B cell (primary cell): ENCODE measurements at regions not wholly inside any gene's neighbourhood (a gene's known extent, or its start where the extent isn't known, plus 50 kb on each side); places are given as distances from the start of the nearest gene placed in this dataset.

ENCODE experiments used
- ATAC-seq: fragments of 200-7000 bp; cut with Tn5 transposase; one replicate; pipeline ENCODE4 v1.10.0; 2021; ENCODE audit warnings: low read depth, mild to moderate bottlenecking, moderate number of reproducible peaks, moderate library complexity
- CTCF ChIA-PET: fragments of 350-600 bp; sonication (Branson Sonifier 250); formaldehyde crosslinking; loops from one replicate; lab custom pipeline; 2021; ENCODE audit warnings: antibody characterized with exemption, inconsistent platforms; lab: Charles Lee
- POLR2A ChIA-PET: fragments of 350-600 bp; sonication (Branson Sonifier 250); formaldehyde crosslinking; loops from one replicate; lab custom pipeline; 2021; ENCODE audit warnings: antibody characterized with exemption; lab: Charles Lee
- DNase-seq: peaks from one replicate; pipeline ENCODE4 v3.0.0; 2013
- H2AFZ ChIP-seq: 2 replicates; pipeline ENCODE4 v1.6.1; 2012; ENCODE audit warnings: mild to moderate bottlenecking, low read depth, low read length; ENCODE audit not compliant: insufficient read depth, poor library complexity, severe bottlenecking
- H3K27ac ChIP-seq, 2 donors: 1 replicate in 1 of 2; 2 replicates in 1 of 2; pipeline ENCODE4 v1.5.1; 2012 to 2013; ENCODE audit warnings: low read length in 2 of 2, mild to moderate bottlenecking in 2 of 2, moderate library complexity in 1 of 2
- H3K27me3 ChIP-seq, 4 experiments: fragments of 200-600 bp in 1 of 4; sonication (generic) in 1 of 4; replicated peaks in 1 of 4; 1 replicate in 2 of 4; 2 replicates in 2 of 4; pipeline versions ENCODE4 v1.6.1 to v1.7.0; 2013 to 2016; ENCODE audit warnings: low read length in 3 of 4, mild to moderate bottlenecking in 2 of 4, mixed read lengths in 1 of 4, moderate library complexity in 1 of 4; ENCODE audit not compliant: insufficient read depth in 4 of 4, control insufficient read depth in 3 of 4; ENCODE audit errors: control extremely low read depth in 1 of 4
- H3K36me3 ChIP-seq, 2 experiments: replicated peaks in 1 of 2; 1 replicate in 1 of 2; 2 replicates in 1 of 2; pipeline versions ENCODE4 v1.6.1 to v1.7.1; 2013; ENCODE audit warnings: low read length in 1 of 2; ENCODE audit not compliant: insufficient read depth in 2 of 2, control insufficient read depth in 1 of 2; ENCODE audit errors: control extremely low read depth in 1 of 2, extremely low read depth in 1 of 2
- H3K4me1 ChIP-seq, 2 donors: fragments of 200-600 bp in 1 of 2; sonication (generic) in 1 of 2; 1 replicate in 1 of 2; 2 replicates in 1 of 2; pipeline versions ENCODE4 v1.5.1 to v1.6.1; 2013 to 2017; ENCODE audit warnings: low read length in 2 of 2; ENCODE audit not compliant: control insufficient read depth in 2 of 2, insufficient read depth in 2 of 2
- H3K4me2 ChIP-seq: replicated peaks from 2 replicates; pipeline ENCODE3; 2012; ENCODE audit warnings: mild to moderate bottlenecking, low read depth, low read length; ENCODE audit not compliant: poor library complexity, severe bottlenecking
- H3K4me3 ChIP-seq, 5 experiments: fragments of 200-600 bp in 1 of 5; sonication (generic) in 1 of 5; 1 replicate in 3 of 5; 2 replicates in 2 of 5; pipeline versions ENCODE4 v1.5.1 to v1.7.0; 2011 to 2016; ENCODE audit warnings: low read length in 4 of 5, mild to moderate bottlenecking in 4 of 5, low read depth in 2 of 5, control low read depth in 1 of 5, moderate library complexity in 1 of 5; ENCODE audit not compliant: insufficient read depth in 1 of 5; ENCODE audit errors: control extremely low read depth in 1 of 5, extremely low read depth in 1 of 5
- H3K79me2 ChIP-seq: fragments of 200-600 bp; sonication (generic); one replicate; pipeline ENCODE4 v1.6.0; 2016; ENCODE audit warnings: low read length; ENCODE audit not compliant: control insufficient read depth, insufficient read depth
- H3K9ac ChIP-seq: fragments of 200-600 bp; sonication (generic); 2 replicates; pipeline ENCODE4 v1.6.1; 2017; ENCODE audit warnings: mild to moderate bottlenecking, low read length, moderate library complexity
- H3K9me3 ChIP-seq, 3 donors: one replicate each; pipeline versions ENCODE4 v1.6.1 to v1.7.1; 2013; ENCODE audit warnings: low read length in 2 of 3; ENCODE audit not compliant: control insufficient read depth in 2 of 3, insufficient read depth in 1 of 3; ENCODE audit errors: control extremely low read depth in 1 of 3
- H4K20me1 ChIP-seq: 2 replicates; pipeline ENCODE4 v1.6.0; 2012; ENCODE audit warnings: mild to moderate bottlenecking, low read length; ENCODE audit not compliant: insufficient read depth, control insufficient read depth, poor library complexity, severe bottlenecking
- H3K27ac Mint-ChIP-seq: one replicate; pipeline ENCODE4 v1.8.0; 2021; ENCODE audit warnings: mixed read lengths
- H3K27me3 Mint-ChIP-seq: one replicate; pipeline ENCODE4 v1.8.0; 2021; ENCODE audit warnings: mixed read lengths
- H3K4me1 Mint-ChIP-seq: one replicate; pipeline ENCODE4 v1.8.0; 2021; ENCODE audit warnings: mixed read lengths
- H3K4me3 Mint-ChIP-seq: one replicate; pipeline ENCODE4 v1.8.0; 2021; ENCODE audit warnings: mixed read lengths
- H3K9me3 Mint-ChIP-seq: one replicate; pipeline ENCODE4 v1.8.0; 2022; ENCODE audit warnings: mixed read lengths; ENCODE audit not compliant: insufficient read depth
- CTCF ChIP-seq: fragments of 200-600 bp; IDR thresholded peaks from one replicate; pipeline ENCODE4 v1.8.0; 2022; ENCODE audit warnings: antibody characterized with exemption, mild to moderate bottlenecking
- EZH2 ChIP-seq: IDR thresholded peaks from 2 replicates; pipeline ENCODE4 v1.6.1; 2012; ENCODE audit warnings: borderline replicate concordance, low read depth, mild to moderate bottlenecking, moderate library complexity, low read length; ENCODE audit not compliant: insufficient read depth, poor library complexity, severe bottlenecking
- WGBS: methylation state at CpG from one replicate; pipeline ENCODE4 v1.1.5; 2013; ENCODE audit warnings: missing lambda C conversion rate; ENCODE audit not compliant: insufficient coverage; 5-methylcytosine and 5-hydroxymethylcytosine counted together
- intact Hi-C: fragments of 100-400 bp; cut with micrococcal nuclease; formaldehyde crosslinking; loops from one replicate; pipeline ENCODE4 v1.10.0; 2022

- ATAC-seq (no peak), DNase-seq (no peak)
- Histone ChIP-seq H3K4me2 (no peak overlapping the region), H4K20me1 (no peaks in the 10 kb centered on the region), H3K79me2 (no peaks in the 10 kb centered on the region), H3K9ac (no peak overlapping the region), H3K9me3 (peaks cover 0 to 3% (median 0%) of the 10 kb centered on the region in 3 donors), H2AFZ (no peak overlapping the region), H3K36me3 (no peaks in the 10 kb centered on the region), H3K4me3 (no peak overlapping the region), H3K4me1 (no peaks in the 10 kb centered on the region), H3K27ac (no peak overlapping the region), H3K27me3 (no peaks in the 10 kb centered on the region)
- Mint-ChIP-seq H3K4me1 (no peaks in the 10 kb centered on the region), H3K4me3 (no peak overlapping the region), H3K27ac (no peak overlapping the region), H3K27me3 (no peaks in the 10 kb centered on the region), H3K9me3 (no peaks in the 10 kb centered on the region)
- WGBS = 86% methylated on average over 2 of the region's 2 CpGs
- intact Hi-C loops = no loop called here
- ChIA-PET POLR2A (no interaction called here), CTCF (no interaction called here)
- TF ChIP-seq CTCF = no peak
- TF ChIP-seq EZH2 = no peak
Observed at GRCh38 chr6:121649951-121650350, 214.5 kb downstream of the GJA1 start.

- DNase-seq (no peak), ATAC-seq (no peak)
- WGBS = 0% methylated on average over 1 of the region's 1 CpG
- H3K9me3 Mint-ChIP-seq = no peaks in the 10 kb centered on the region
- ChIA-PET CTCF (no interaction called here), POLR2A (no interaction called here)
- Histone ChIP-seq H3K4me2 (no peak overlapping the region), H3K27me3 (no peaks in the 10 kb centered on the region), H2AFZ (no peak overlapping the region), H3K4me3 (no peak overlapping the region), H3K79me2 (no peaks in the 10 kb centered on the region), H4K20me1 (no peaks in the 10 kb centered on the region), H3K4me1 (no peaks in the 10 kb centered on the region), H3K9me3 (peaks cover 0 to 3% (median 0%) of the 10 kb centered on the region in 3 donors), H3K36me3 (no peaks in the 10 kb centered on the region), H3K27ac (no peak overlapping the region), H3K9ac (no peak overlapping the region)
- TF ChIP-seq EZH2 = no peak
- no peak for TF ChIP-seq CTCF
- no peaks in the 10 kb centered on the region for H3K4me1 Mint-ChIP-seq
- H3K27ac Mint-ChIP-seq = no peak overlapping the region
- H3K27me3 Mint-ChIP-seq = no peaks in the 10 kb centered on the region
- intact Hi-C loops = no loop called here
- no peak overlapping the region for H3K4me3 Mint-ChIP-seq
Observed at GRCh38 chr6:121651420-121651819, 216.0 kb downstream of the GJA1 start.
